WTC11 (cell line): ENCODE measurements at regions not wholly inside any gene's neighbourhood (a gene's known extent, or its start where the extent isn't known, plus 50 kb on each side); places are given as distances from the start of the nearest gene placed in this dataset.

Experiments
- ATAC-seq: fragments of 200-7000 bp; cut with Tn5 transposase; 2 replicates; pipeline ENCODE4 v1.10.0; 2021; ENCODE audit warnings: mild to moderate bottlenecking, moderate library complexity
- CTCF ChIA-PET: fragments of 300-600 bp; sonication (Branson Sonifier 250); formaldehyde crosslinking; loops from one replicate; lab custom pipeline; 2021; ENCODE audit warnings: antibody characterized with exemption; lab: Charles Lee
- POLR2A ChIA-PET: fragments of 350-600 bp; sonication (Branson Sonifier 250); formaldehyde crosslinking; loops from one replicate; lab custom pipeline; 2021; ENCODE audit warnings: antibody characterized with exemption; lab: Charles Lee
- DNase-seq: peaks from one replicate; pipeline ENCODE4 v3.0.0; 2021; ENCODE audit warnings: low spot score
- H3K27ac Mint-ChIP-seq: 2 replicates; pipeline ENCODE4 v1.8.0; 2021; ENCODE audit warnings: mixed read lengths
- H3K27me3 Mint-ChIP-seq: 2 replicates; pipeline ENCODE4 v1.8.0; 2021; ENCODE audit warnings: low read depth, mild to moderate bottlenecking, moderate library complexity, mixed read lengths
- H3K36me3 Mint-ChIP-seq: 2 replicates; pipeline ENCODE4 v1.8.0; 2021; ENCODE audit warnings: mixed read lengths
- H3K4me1 Mint-ChIP-seq: 2 replicates; pipeline ENCODE4 v1.8.0; 2022; ENCODE audit warnings: mixed read lengths
- H3K4me3 Mint-ChIP-seq: 2 replicates; pipeline ENCODE4 v1.8.0; 2021; ENCODE audit warnings: mild to moderate bottlenecking, moderate library complexity, mixed read lengths
- H3K9me3 Mint-ChIP-seq: 2 replicates; pipeline ENCODE4 v1.8.0; 2021; ENCODE audit warnings: mixed read lengths
- ATF1 ChIP-seq: sonication (generic); formaldehyde crosslinking; IDR thresholded peaks from 2 replicates; pipeline ENCODE4 v1.8.1; 2023; ENCODE audit warnings: mild to moderate bottlenecking, moderate library complexity, missing genetic modification reagents
- E2F5 ChIP-seq: sonication (generic); formaldehyde crosslinking; IDR thresholded peaks from 2 replicates; pipeline ENCODE4 v1.8.1; 2022; ENCODE audit warnings: mild to moderate bottlenecking, moderate library complexity, missing genetic modification reagents
- ELF4 ChIP-seq: sonication (generic); formaldehyde crosslinking; IDR thresholded peaks from 2 replicates; pipeline ENCODE4 v1.8.1; 2022; ENCODE audit warnings: low read depth, mild to moderate bottlenecking, moderate library complexity, missing genetic modification reagents
- FOXP1 ChIP-seq: sonication (generic); formaldehyde crosslinking; IDR thresholded peaks from 2 replicates; pipeline ENCODE4 v1.8.0; 2022; ENCODE audit warnings: missing genetic modification reagents, mild to moderate bottlenecking, moderate library complexity, borderline replicate concordance
- JAZF1 ChIP-seq: fragments of 250-450 bp; sonication (Bioruptor Pico); IDR thresholded peaks from 2 replicates; pipeline ENCODE4 v1.9.0; 2021; ENCODE audit warnings: moderate library complexity, mild to moderate bottlenecking, inconsistent platforms
- OVOL2 ChIP-seq: fragments of 250-450 bp; sonication (Bioruptor Pico); IDR thresholded peaks from 2 replicates; pipeline ENCODE4 v1.9.0; 2021; ENCODE audit warnings: mild to moderate bottlenecking, borderline replicate concordance
- RORB ChIP-seq: fragments of 250-450 bp; sonication (Bioruptor Pico); IDR thresholded peaks from 2 replicates; pipeline ENCODE4 v1.9.0; 2021; ENCODE audit warnings: mild to moderate bottlenecking
- SMAD3 ChIP-seq: sonication (generic); formaldehyde crosslinking; IDR thresholded peaks from 2 replicates; pipeline ENCODE4 v1.8.0; 2022; ENCODE audit warnings: missing genetic modification reagents, mild to moderate bottlenecking, borderline replicate concordance
- ZMAT4 ChIP-seq: fragments of 250-450 bp; sonication (Bioruptor Pico); IDR thresholded peaks from 2 replicates; pipeline ENCODE4 v1.9.0; 2021; ENCODE audit warnings: mild to moderate bottlenecking
- ZNF219 ChIP-seq: sonication (generic); formaldehyde crosslinking; IDR thresholded peaks from 2 replicates; pipeline ENCODE4 v1.8.0; 2023; ENCODE audit warnings: missing genetic modification reagents, mild to moderate bottlenecking, borderline replicate concordance
- ZNF396 ChIP-seq: fragments of 250-450 bp; sonication (Bioruptor Pico); IDR thresholded peaks from 2 replicates; pipeline ENCODE4 v1.8.0; 2021; ENCODE audit warnings: mild to moderate bottlenecking, moderate library complexity, borderline replicate concordance
- ZNF416 ChIP-seq: fragments of 250-450 bp; sonication (Bioruptor Pico); IDR thresholded peaks from 2 replicates; pipeline ENCODE4 v1.9.0; 2021; ENCODE audit warnings: mild to moderate bottlenecking, inconsistent platforms
- TF ChIP-seq, protein P1 (sequence below): fragments of 250-450 bp; sonication (Bioruptor Pico); IDR thresholded peaks from 2 replicates; pipeline ENCODE4 v1.9.0; 2021; ENCODE audit warnings: mild to moderate bottlenecking

DNA sequence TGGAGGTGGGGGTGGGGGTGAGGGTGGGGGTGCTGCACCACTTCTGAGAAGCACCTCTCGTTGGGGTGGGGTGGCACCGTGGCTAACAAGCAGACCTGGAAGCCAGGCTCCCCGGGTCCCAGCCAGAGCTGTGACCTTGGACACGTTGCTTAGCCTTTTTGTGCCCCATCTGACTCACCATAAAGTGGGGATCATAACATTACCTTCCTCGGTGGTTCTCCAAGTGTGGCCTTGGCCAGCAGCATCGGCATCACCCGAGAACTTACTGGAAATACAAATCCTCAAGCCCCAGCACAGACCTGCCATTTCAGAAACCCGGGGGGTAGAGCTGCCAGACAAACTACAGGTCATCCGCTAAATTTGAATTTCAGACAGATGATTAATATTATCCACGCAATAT, 58.7 kb upstream of the SLC66A3 start:
- POLR2A ChIA-PET = no interaction called here
- H3K27me3 Mint-ChIP-seq = no peaks in the 10 kb centered on the region
- TF ChIP-seq ATF1 (CRISPR knock-in tag) = no peak
- no peak for TF ChIP-seq RORB (CRISPR knock-in tag)
- no peak for TF ChIP-seq ELF4 (CRISPR knock-in tag)
- no peak for TF ChIP-seq ZMAT4
- TF ChIP-seq, protein P1, sequence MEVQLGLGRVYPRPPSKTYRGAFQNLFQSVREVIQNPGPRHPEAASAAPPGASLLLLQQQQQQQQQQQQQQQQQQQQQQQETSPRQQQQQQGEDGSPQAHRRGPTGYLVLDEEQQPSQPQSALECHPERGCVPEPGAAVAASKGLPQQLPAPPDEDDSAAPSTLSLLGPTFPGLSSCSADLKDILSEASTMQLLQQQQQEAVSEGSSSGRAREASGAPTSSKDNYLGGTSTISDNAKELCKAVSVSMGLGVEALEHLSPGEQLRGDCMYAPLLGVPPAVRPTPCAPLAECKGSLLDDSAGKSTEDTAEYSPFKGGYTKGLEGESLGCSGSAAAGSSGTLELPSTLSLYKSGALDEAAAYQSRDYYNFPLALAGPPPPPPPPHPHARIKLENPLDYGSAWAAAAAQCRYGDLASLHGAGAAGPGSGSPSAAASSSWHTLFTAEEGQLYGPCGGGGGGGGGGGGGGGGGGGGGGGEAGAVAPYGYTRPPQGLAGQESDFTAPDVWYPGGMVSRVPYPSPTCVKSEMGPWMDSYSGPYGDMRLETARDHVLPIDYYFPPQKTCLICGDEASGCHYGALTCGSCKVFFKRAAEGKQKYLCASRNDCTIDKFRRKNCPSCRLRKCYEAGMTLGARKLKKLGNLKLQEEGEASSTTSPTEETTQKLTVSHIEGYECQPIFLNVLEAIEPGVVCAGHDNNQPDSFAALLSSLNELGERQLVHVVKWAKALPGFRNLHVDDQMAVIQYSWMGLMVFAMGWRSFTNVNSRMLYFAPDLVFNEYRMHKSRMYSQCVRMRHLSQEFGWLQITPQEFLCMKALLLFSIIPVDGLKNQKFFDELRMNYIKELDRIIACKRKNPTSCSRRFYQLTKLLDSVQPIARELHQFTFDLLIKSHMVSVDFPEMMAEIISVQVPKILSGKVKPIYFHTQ = no peak
- TF ChIP-seq ZNF416 (CRISPR knock-in tag) = no peak
- TF ChIP-seq FOXP1 (CRISPR knock-in tag) = no peak
- no peaks in the 10 kb centered on the region for H3K36me3 Mint-ChIP-seq
- CTCF ChIA-PET = no interaction called here
- no peaks in the 10 kb centered on the region; the same call in 1 of the 2 replicates for H3K9me3 Mint-ChIP-seq
- H3K27ac Mint-ChIP-seq = no peak overlapping the region
- no peak overlapping the region for H3K4me3 Mint-ChIP-seq
- no peaks in the 10 kb centered on the region for H3K4me1 Mint-ChIP-seq
- DNase-seq (no peak), ATAC-seq (no peak)

GRCh38 chr2:11097038-11097720, 58.1 kb upstream of the SLC66A3 start:
- Mint-ChIP-seq H3K27me3 (no peaks in the 10 kb centered on the region), H3K9me3 (no peaks in the 10 kb centered on the region; the same call in 1 of the 2 replicates), H3K4me3 (no peak overlapping the region), H3K36me3 (no peaks in the 10 kb centered on the region), H3K27ac (no peak overlapping the region), H3K4me1 (no peaks in the 10 kb centered on the region)
- DNase-seq (no peak), ATAC-seq (no peak)
- POLR2A ChIA-PET = no interaction called here
- CTCF ChIA-PET = no interaction called here
- no peak for TF ChIP-seq OVOL2
- TF ChIP-seq ZMAT4 = no peak
- no peak for TF ChIP-seq ZNF396

DNA sequence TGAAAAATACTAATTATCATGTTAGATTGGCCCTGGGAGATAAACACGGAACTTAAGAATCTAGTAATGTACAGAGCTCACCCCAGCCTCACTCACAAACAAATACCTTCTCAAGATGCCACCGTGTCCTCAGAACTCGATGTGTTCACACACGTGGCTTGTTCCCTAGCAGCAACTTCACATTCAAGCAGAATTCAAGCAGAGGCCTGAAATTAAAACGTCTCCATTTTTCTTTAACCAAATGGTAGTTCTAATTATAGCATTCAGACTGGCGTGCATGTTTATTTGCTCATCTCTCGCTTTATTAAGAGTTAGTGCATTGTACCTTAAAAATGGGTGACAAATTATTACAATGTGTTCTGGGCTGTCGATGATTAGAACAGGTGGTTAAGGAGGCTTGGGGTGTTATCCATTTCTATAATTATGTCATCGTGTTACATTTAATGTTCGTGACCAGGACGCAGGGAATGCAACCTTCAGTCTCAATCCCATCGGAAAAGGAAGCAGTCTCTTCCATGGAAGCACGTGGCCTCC, 57.3 kb upstream of the SLC66A3 start:
- Mint-ChIP-seq H3K9me3 (no peaks in the 10 kb centered on the region; the same call in 1 of the 2 replicates), H3K27me3 (no peaks in the 10 kb centered on the region), H3K4me3 (no peak overlapping the region), H3K4me1 (no peaks in the 10 kb centered on the region), H3K36me3 (no peaks in the 10 kb centered on the region), H3K27ac (no peak overlapping the region)
- POLR2A ChIA-PET = no interaction called here
- ATAC-seq = no peak
- no peak for DNase-seq
- no peak for TF ChIP-seq ZNF219 (CRISPR knock-in tag)
- TF ChIP-seq SMAD3 (CRISPR knock-in tag) = no peak
- no peak for TF ChIP-seq E2F5 (CRISPR knock-in tag)
- no peak for TF ChIP-seq JAZF1
- TF ChIP-seq, all 79 proteins: peak for 0
- CTCF ChIA-PET = no interaction called here
